C4-2B (cell line): ENCODE measurements at regions not wholly inside any gene's neighbourhood (a gene's known extent, or its start where the extent isn't known, plus 50 kb on each side); places are given as distances from the start of the nearest gene placed in this dataset.

Experiments used
- CTCF ChIP-seq: fragments of 450-650 bp; conservative IDR thresholded peaks from 2 replicates; pipeline ENCODE4 v1.5.1; 2017; ENCODE audit warnings: mild to moderate bottlenecking
- ZFX ChIP-seq: fragments of 450-650 bp; IDR thresholded peaks from 2 replicates; pipeline ENCODE4 v1.6.1; 2017

GRCh38 chr6:105907991-105908390, 178.1 kb upstream of the PRDM1 start:
- no peak for TF ChIP-seq CTCF
- TF ChIP-seq ZFX = no peak
